ENCODE measurements at regions not wholly inside any gene's neighbourhood (a gene's known extent, or its start where the extent isn't known, plus 50 kb on each side); places are given as distances from the start of the nearest gene placed in this dataset.

DNA sequence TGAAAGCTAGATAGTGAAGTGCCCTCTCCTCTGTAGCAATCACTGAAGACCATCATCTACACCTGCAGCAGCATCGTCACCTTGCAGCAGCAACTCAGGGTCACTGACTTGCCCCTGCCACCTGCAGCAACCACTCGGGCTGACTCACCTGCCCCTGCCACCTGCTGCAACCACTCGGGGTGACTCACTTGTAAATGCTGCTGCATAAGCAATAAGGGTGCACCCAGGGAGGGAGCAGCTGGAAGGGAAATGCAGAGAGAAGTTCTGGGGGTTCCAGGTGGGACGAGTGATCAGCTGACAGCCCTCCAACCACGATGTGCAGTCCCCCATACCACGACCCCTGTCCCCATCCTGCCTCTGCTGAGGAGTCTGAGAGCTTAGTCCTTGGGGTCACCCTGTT is 357.1 kb upstream of the SFSWAP start:
- Histone ChIP-seq H3K9ac (ENCODE audit: low read length) (no peak overlapping the region), H3K4me2 (ENCODE audit: low read depth, low read length, poor library complexity, severe bottlenecking) (no peak overlapping the region), H3K9me3 (ENCODE audit: low read length) (peaks cover 7% of the 10 kb centered on the region; the same call in 1 of the 2 replicates), H3K27ac (ENCODE audit: low read length) (no peak overlapping the region), H3K9me2 (replicated peaks; ENCODE audit: insufficient read depth, low read length) (no peaks in the 10 kb centered on the region), H3K36me3 (ENCODE audit: insufficient read depth, low read length) (no peaks in the 10 kb centered on the region), H3K27me3 (ENCODE audit: low read length) (no peaks in the 10 kb centered on the region), H4K20me1 (ENCODE audit: insufficient read depth, low read depth, low read length) (no peaks in the 10 kb centered on the region), H3K4me3 (ENCODE audit: low read length) (no peak overlapping the region), H2AFZ (ENCODE audit: low read length) (no peak overlapping the region), H3K4me1 (ENCODE audit: low read length) (no peaks in the 10 kb centered on the region), H3K79me2 (ENCODE audit: low read length) (no peaks in the 10 kb centered on the region)
- DNase-seq, result no peak

DNA sequence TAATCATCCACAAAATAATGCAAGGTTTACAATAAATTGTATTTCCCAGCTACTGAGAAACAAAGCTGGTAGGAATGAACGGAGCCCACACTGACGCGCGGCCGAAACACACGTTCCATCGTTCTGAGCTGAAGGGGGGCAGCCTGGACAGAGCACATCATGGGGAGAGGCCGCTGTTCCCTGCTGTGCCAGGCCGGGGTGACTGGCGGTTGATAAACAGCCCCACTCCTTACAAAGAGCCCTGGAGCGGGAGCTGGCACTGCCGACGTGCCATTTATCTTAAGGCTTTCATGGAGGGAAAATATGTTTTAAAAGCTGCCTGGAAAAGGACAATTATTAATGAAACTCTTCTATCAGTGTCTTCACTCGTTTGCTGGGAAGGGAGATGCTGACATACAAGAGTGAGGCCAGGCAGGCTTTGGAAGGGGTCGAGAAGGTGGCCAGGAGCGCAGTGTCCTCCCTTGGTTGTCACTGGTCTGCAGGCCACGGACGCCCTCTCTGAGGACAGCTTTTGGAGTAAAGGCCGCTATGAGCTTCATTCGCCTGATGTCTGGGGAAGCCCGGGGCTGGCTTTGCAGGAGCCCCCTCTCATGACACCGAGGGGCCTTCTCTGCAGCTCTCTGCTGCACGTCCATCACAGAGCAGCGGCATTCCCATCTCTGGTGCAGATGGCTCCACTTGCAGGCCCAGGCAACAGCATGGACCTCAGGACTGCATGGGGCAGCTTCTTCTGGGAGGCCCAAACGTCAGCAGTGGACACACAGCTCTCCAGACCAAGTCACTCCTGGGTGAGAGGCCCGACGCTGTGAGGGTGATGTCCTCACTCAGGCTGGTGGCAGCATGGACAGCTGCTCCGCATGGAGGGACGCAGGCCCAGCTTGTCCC is 355.3 kb upstream of the SFSWAP start:
- Histone ChIP-seq H3K9me2 (replicated peaks; ENCODE audit: insufficient read depth, low read length) (no peaks in the 10 kb centered on the region), H3K36me3 (ENCODE audit: insufficient read depth, low read length) (no peaks in the 10 kb centered on the region), H3K9me3 (ENCODE audit: low read length) (peaks cover 7% of the 10 kb centered on the region; the same call in 1 of the 2 replicates), H4K20me1 (ENCODE audit: insufficient read depth, low read depth, low read length) (no peaks in the 10 kb centered on the region), H3K79me2 (ENCODE audit: low read length) (no peaks in the 10 kb centered on the region), H3K27me3 (ENCODE audit: low read length) (no peaks in the 10 kb centered on the region), H3K9ac (ENCODE audit: low read length) (no peak overlapping the region), H3K4me3 (ENCODE audit: low read length) (no peak overlapping the region), H2AFZ (ENCODE audit: low read length) (no peak overlapping the region), H3K4me2 (ENCODE audit: low read depth, low read length, poor library complexity, severe bottlenecking) (no peak overlapping the region), H3K4me1 (ENCODE audit: low read length) (no peaks in the 10 kb centered on the region), H3K27ac (ENCODE audit: low read length) (no peak overlapping the region)
- DNase-seq, result no peak

DNA sequence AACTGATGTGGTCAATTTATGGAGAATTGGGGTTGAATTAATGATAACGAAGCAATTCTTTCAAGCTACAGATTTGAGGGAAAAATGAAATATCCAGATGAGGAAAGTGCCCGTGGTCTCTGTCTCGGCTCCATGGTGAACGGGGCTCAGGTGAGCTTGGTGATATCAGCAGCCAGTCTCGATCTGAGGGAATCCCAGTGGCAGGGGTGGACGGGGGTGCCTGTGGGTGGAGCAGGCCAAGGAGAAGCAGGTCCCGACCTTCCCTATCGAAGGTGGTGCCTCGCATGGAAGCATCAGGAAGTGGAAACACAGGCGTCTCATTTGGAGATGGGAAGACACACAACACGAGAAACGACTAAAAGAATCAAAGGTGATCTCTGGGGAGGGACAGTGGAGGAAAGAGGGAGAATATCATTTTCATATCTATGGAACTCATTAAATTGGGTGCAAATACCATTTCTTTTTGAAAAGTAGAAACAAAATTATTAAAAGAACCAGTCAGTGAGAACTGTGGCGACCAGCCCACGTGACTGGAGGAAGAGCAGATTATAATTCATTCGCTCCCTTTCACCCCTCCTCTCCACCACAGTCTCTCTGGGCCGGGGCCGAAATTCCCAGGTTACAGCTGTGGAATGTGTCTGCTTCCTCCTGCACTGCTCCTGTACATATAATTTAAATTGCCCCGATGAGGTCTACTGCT is 354.3 kb upstream of the SFSWAP start:
- H3K4me2 ChIP-seq (ENCODE audit: low read depth, low read length, poor library complexity, severe bottlenecking), result no peak overlapping the region
- no peaks in the 10 kb centered on the region for H4K20me1 ChIP-seq (ENCODE audit: insufficient read depth, low read depth, low read length)
- H3K36me3 ChIP-seq (ENCODE audit: insufficient read depth, low read length), result no peaks in the 10 kb centered on the region
- no peaks in the 10 kb centered on the region for H3K4me1 ChIP-seq (ENCODE audit: low read length)
- H3K9me3 ChIP-seq (ENCODE audit: low read length), result no peaks in the 10 kb centered on the region; the same call in 1 of the 2 replicates
- no peak for DNase-seq
- no peaks in the 10 kb centered on the region for H3K79me2 ChIP-seq (ENCODE audit: low read length)
- H3K9me2 ChIP-seq (replicated peaks; ENCODE audit: insufficient read depth, low read length), result no peaks in the 10 kb centered on the region
- no peak overlapping the region for H3K27ac ChIP-seq (ENCODE audit: low read length)
- H3K27me3 ChIP-seq (ENCODE audit: low read length), result no peaks in the 10 kb centered on the region
- no peak overlapping the region for H2AFZ ChIP-seq (ENCODE audit: low read length)
- H3K4me3 ChIP-seq (ENCODE audit: low read length), result no peak overlapping the region
- no peak overlapping the region for H3K9ac ChIP-seq (ENCODE audit: low read length)

DNA sequence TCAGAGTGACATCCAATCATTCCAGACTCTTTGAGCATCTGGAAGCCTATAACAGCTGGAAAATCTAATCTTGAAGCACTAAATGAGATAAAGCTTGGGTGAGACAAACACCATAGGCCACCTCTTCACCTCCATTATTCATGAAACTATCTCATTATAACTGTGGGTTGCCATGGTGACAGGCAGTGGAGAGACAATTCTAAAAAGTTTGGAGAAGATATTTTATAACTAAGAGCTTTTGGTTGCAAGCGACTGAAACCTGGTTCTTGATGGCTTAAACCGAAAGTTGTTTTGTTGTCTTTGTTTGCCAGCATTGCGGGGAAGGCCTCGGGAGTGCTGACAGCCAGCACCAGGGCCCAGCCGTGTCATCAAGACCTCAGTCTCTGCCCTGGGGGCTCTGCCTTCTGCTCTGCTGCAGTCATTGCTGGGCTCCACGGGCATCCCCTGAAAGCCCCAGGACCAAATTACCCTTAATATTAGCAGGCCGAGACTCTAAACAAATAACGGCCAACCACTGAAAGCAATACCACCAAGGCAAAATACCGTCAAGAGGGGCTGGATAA is 353.6 kb upstream of the SFSWAP start:
- Histone ChIP-seq H3K9me2 (replicated peaks; ENCODE audit: insufficient read depth, low read length) (no peaks in the 10 kb centered on the region), H3K36me3 (ENCODE audit: insufficient read depth, low read length) (no peaks in the 10 kb centered on the region), H3K9ac (ENCODE audit: low read length) (no peak overlapping the region), H3K27ac (ENCODE audit: low read length) (no peak overlapping the region), H3K4me3 (ENCODE audit: low read length) (no peak overlapping the region), H3K4me2 (ENCODE audit: low read depth, low read length, poor library complexity, severe bottlenecking) (no peak overlapping the region), H3K9me3 (ENCODE audit: low read length) (no peaks in the 10 kb centered on the region), H3K4me1 (ENCODE audit: low read length) (no peaks in the 10 kb centered on the region), H4K20me1 (ENCODE audit: insufficient read depth, low read depth, low read length) (no peaks in the 10 kb centered on the region), H3K27me3 (ENCODE audit: low read length) (no peaks in the 10 kb centered on the region), H2AFZ (ENCODE audit: low read length) (no peak overlapping the region), H3K79me2 (ENCODE audit: low read length) (no peaks in the 10 kb centered on the region)
- no peak for DNase-seq

DNA sequence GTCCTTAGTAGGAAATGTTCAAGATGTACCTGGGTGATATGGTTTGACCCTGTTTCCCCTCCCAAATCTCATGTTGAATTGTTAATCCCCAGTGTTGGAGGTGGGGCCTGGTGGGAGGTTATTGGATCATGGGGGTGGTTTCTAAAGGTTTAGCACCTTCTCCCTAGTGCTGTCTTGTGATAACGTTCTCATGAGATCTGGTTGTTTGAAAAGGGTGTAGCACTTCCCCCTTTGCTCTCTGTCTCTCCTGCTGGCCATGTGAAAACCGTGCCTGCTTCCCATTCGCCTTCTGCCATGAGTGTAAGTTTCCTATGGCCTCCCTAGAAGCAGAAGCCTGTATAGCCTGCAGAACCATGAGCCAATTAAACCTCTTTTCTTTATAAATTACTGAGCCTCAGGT is 353.0 kb upstream of the SFSWAP start:
- Histone ChIP-seq H3K4me2 (ENCODE audit: low read depth, low read length, poor library complexity, severe bottlenecking) (no peak overlapping the region), H3K4me1 (ENCODE audit: low read length) (no peaks in the 10 kb centered on the region), H3K9me3 (ENCODE audit: low read length) (no peaks in the 10 kb centered on the region), H3K36me3 (ENCODE audit: insufficient read depth, low read length) (no peaks in the 10 kb centered on the region), H3K9ac (ENCODE audit: low read length) (no peak overlapping the region), H3K27ac (ENCODE audit: low read length) (no peak overlapping the region), H3K4me3 (ENCODE audit: low read length) (no peak overlapping the region), H3K79me2 (ENCODE audit: low read length) (no peaks in the 10 kb centered on the region), H3K9me2 (replicated peaks; ENCODE audit: insufficient read depth, low read length) (no peaks in the 10 kb centered on the region), H4K20me1 (ENCODE audit: insufficient read depth, low read depth, low read length) (no peaks in the 10 kb centered on the region), H3K27me3 (ENCODE audit: low read length) (no peaks in the 10 kb centered on the region), H2AFZ (ENCODE audit: low read length) (no peak overlapping the region)
- no peak for DNase-seq

DNA sequence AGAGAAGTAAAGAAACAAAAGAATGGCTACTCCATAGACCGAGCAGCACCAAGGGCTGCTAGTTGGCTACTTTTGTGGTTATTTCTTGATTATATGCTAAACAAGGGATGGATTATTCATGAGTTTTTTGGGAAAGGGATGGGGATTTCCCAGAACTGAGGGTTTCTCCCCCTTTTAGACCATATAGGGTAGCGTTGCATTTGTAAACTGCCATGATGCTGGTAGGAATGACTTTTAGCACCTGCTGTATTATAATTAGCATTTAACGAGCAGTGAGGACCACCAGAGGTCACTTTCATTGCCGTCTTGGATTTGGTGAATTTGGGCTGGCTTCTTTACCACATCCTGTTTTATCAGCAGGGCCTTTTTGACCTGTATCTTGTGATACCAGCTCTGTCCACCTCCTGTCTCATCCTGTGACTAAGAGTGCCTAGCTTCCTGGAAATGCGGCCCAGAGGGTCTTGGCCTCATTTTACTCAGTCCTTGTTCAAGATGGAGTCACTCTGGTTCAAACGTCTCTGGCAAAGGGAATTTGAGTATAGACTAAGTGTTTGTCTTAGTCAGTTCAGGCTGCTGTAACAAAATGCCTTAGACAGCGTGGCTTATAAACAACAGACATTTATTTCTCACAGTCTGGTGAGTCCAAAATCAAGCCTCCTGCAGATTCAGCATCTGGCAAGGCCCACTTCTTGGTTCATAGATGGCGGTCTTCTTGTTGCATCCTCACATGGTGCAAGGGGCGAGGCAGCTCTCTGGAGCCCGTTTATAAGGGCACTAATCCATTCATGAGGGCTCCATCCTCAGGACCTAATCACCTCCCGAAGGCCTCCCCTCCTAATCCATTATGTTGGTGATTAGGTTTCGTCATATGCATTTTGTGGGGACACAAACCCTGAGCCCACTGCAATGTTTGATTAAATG is 348.3 kb upstream of the SFSWAP start:
- Histone ChIP-seq H3K27ac (ENCODE audit: low read length) (no peak overlapping the region), H3K36me3 (ENCODE audit: insufficient read depth, low read length) (no peaks in the 10 kb centered on the region), H2AFZ (ENCODE audit: low read length) (no peak overlapping the region), H3K9me2 (replicated peaks; ENCODE audit: insufficient read depth, low read length) (no peaks in the 10 kb centered on the region), H3K4me3 (ENCODE audit: low read length) (no peak overlapping the region), H3K9me3 (ENCODE audit: low read length) (no peaks in the 10 kb centered on the region), H3K27me3 (ENCODE audit: low read length) (no peaks in the 10 kb centered on the region), H3K79me2 (ENCODE audit: low read length) (no peaks in the 10 kb centered on the region), H3K4me2 (ENCODE audit: low read depth, low read length, poor library complexity, severe bottlenecking) (no peak overlapping the region), H3K9ac (ENCODE audit: low read length) (no peak overlapping the region), H3K4me1 (ENCODE audit: low read length) (no peaks in the 10 kb centered on the region), H4K20me1 (ENCODE audit: insufficient read depth, low read depth, low read length) (no peaks in the 10 kb centered on the region)
- DNase-seq, result no peak

DNA sequence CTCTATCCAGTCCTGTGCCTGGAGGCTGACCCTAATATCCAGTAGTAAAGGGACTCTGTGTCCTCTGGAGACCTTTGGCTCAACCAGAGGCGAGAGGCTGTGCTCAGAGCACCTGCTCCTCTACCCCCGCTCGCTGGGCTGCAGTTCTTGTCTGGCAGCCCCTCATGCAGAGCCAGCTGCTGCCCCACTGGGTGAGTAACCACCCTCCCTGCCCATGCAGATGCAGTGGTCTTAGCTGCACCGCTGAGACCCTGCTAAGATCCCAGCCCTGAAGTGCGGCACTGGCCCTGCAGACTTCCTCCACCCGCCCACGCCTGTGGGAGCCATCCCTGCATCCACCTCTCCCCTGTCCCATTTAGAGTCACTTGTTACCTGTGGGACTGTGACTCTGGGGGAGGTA is 347.5 kb upstream of the SFSWAP start:
- Histone ChIP-seq H3K4me1 (ENCODE audit: low read length) (no peaks in the 10 kb centered on the region), H4K20me1 (ENCODE audit: insufficient read depth, low read depth, low read length) (no peaks in the 10 kb centered on the region), H3K79me2 (ENCODE audit: low read length) (no peaks in the 10 kb centered on the region), H3K27ac (ENCODE audit: low read length) (no peak overlapping the region), H3K4me3 (ENCODE audit: low read length) (no peak overlapping the region), H3K4me2 (ENCODE audit: low read depth, low read length, poor library complexity, severe bottlenecking) (no peak overlapping the region), H2AFZ (ENCODE audit: low read length) (no peak overlapping the region), H3K9me2 (replicated peaks; ENCODE audit: insufficient read depth, low read length) (no peaks in the 10 kb centered on the region), H3K9me3 (ENCODE audit: low read length) (no peaks in the 10 kb centered on the region), H3K27me3 (ENCODE audit: low read length) (no peaks in the 10 kb centered on the region), H3K9ac (ENCODE audit: low read length) (no peak overlapping the region), H3K36me3 (ENCODE audit: insufficient read depth, low read length) (no peaks in the 10 kb centered on the region)
- DNase-seq, result no peak

Data from Karpas-422 (cell line).